ENCODE measurements at regions not wholly inside any gene's neighbourhood (a gene's known extent, or its start where the extent isn't known, plus 50 kb on each side); places are given as distances from the start of the nearest gene placed in this dataset.
"Not testable (repeated sequence)": the region's sequence is repeated elsewhere in the genome, so short reads cannot be mapped to it uniquely, and the experiment has no call there.

DNA sequence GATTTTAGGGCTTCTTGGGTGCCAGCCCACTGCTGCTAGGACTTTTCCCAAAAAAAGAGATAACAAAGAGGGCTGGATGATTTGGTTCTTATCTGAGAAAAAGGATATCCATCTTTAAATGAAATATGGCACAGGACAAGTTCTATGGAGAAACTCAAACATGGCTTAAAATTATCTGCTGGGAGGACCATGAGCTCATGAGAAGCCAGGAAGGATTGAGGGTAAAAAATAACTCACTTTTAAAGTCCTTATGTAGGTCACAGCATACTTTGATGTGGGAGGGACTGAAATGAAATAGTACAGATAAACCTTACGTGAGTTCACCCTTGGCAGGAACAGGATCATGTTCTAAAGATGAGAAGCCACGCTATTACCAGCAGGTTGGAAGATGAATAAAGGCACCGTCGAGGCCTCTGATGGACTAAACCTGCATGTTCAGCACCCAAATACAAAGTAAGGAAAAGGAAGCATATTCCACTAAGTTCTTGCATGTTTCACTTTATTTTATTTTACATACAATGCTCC lies 369.2 kb upstream of the KLF6 start:
- no peak for DNase-seq (ENCODE audit: low read depth)
- no peak overlapping the region for H3K4me3 ChIP-seq (ENCODE audit: low read depth, low read length)
- no peak for TF ChIP-seq POLR2A (IDR thresholded peaks at IDR 0.05; ENCODE audit: extremely low read depth, insufficient read length)
- TF ChIP-seq, protein P1, sequence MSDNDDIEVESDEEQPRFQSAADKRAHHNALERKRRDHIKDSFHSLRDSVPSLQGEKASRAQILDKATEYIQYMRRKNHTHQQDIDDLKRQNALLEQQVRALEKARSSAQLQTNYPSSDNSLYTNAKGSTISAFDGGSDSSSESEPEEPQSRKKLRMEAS (IDR thresholded peaks at IDR 0.05; ENCODE audit: low read depth, low read length), result no peak
- no peak for TF ChIP-seq CTCF (IDR thresholded peaks at IDR 0.05; ENCODE audit: low read depth, low read length)
- no peak for TF ChIP-seq MYC (IDR thresholded peaks at IDR 0.05; ENCODE audit: low read depth, low read length)

GRCh38 chr10:4151466-4151865 lies 366.5 kb upstream of the KLF6 start:
- no peak for DNase-seq (ENCODE audit: low read depth)

DNA sequence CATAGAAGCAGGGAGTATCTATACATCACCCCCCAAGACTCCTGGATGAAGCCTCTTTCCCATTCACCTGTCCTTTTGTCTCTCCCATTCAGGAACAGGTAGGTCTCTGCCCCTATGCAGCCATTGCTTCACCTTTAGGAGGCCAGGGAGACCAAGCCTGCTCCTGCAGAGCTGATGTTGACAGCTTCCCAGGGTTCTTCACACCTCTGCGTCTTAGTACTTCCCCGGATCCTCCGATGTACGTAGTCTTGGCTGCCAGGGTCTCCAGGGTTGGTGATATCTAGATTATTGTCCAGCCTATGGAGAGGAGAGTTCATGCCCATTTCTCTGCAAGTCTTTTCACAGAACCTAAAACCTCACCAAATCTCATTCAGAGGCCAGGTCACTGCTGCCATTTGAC lies 365.7 kb upstream of the KLF6 start:
- TF ChIP-seq POLR2A (IDR thresholded peaks at IDR 0.05; ENCODE audit: extremely low read depth, insufficient read length) (no peak), CTCF (IDR thresholded peaks at IDR 0.05; ENCODE audit: low read depth, low read length) (no peak), MYC (IDR thresholded peaks at IDR 0.05; ENCODE audit: low read depth, low read length) (no peak)
- TF ChIP-seq, protein P1 (IDR thresholded peaks at IDR 0.05; ENCODE audit: low read depth, low read length), result no peak

More at GRCh38 chr10:4151466-4151865, 366.5 kb upstream of the KLF6 start:
- H3K4me3 ChIP-seq (ENCODE audit: low read depth, low read length), result no peak overlapping the region
- TF ChIP-seq CTCF (IDR thresholded peaks at IDR 0.05; ENCODE audit: low read depth, low read length) (no peak), MYC (IDR thresholded peaks at IDR 0.05; ENCODE audit: low read depth, low read length) (no peak), POLR2A (IDR thresholded peaks at IDR 0.05; ENCODE audit: extremely low read depth, insufficient read length) (no peak)
- TF ChIP-seq, protein P1 (IDR thresholded peaks at IDR 0.05; ENCODE audit: low read depth, low read length), result no peak

GRCh38 chr10:4149460-4149859 lies 364.5 kb upstream of the KLF6 start:
- H3K4me3 ChIP-seq (ENCODE audit: low read depth, low read length); DNase-seq (ENCODE audit: low read depth): not testable (repeated sequence)

More for the DNA sequence above, 365.7 kb upstream of the KLF6 start:
- no peak overlapping the region for H3K4me3 ChIP-seq (ENCODE audit: low read depth, low read length)
- no peak for DNase-seq (ENCODE audit: low read depth)

DNA sequence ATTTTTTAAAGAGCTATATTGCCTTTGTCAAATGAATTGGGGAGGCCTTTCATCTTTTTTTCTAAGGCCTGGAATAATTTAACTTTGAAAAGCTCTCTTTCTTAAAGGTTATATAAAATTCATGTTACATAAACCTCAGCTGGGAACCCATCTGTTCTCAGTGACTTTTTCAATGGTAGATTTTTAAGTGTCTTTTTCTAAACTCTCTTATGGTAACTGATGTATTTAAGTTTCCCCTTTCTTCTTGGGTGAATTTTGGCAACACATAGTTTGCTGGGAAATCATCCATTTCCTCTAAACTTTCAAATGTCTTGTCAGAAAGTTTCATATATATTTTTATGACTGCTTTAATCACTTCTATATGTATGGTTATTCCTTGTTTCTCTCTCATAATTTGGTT lies 362.2 kb upstream of the KLF6 start:
- DNase-seq (ENCODE audit: low read depth), result no peak
- no peak overlapping the region for H3K4me3 ChIP-seq (ENCODE audit: low read depth, low read length)
- TF ChIP-seq MYC (IDR thresholded peaks at IDR 0.05; ENCODE audit: low read depth, low read length), result no peak
- TF ChIP-seq CTCF (IDR thresholded peaks at IDR 0.05; ENCODE audit: low read depth, low read length), result no peak
- TF ChIP-seq POLR2A (IDR thresholded peaks at IDR 0.05; ENCODE audit: extremely low read depth, insufficient read length), result no peak
- TF ChIP-seq, protein P1 (IDR thresholded peaks at IDR 0.05; ENCODE audit: low read depth, low read length), result no peak

DNA sequence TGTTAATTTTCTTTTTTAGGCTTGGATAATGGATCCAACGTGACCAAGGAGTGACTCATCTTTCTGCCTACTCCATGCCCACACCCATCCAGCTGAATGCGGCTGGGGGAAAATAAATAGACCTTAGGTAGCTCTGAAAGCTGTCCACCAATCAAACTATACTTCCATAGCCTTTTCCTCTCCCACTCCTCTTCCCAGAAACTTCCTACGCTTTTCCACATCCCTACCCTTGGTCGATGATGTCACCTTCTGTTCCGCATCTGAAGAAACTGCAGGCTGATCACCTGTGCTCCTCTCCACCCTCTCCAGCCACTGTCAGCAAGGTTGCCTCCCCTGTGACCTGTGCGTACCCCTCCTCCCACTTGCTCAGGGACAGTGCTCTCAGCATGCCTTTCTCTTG lies 359.8 kb upstream of the KLF6 start:
- TF ChIP-seq, protein P1 (IDR thresholded peaks at IDR 0.05; ENCODE audit: low read depth, low read length), result no peak
- TF ChIP-seq MYC (IDR thresholded peaks at IDR 0.05; ENCODE audit: low read depth, low read length) (no peak), CTCF (IDR thresholded peaks at IDR 0.05; ENCODE audit: low read depth, low read length) (no peak), POLR2A (IDR thresholded peaks at IDR 0.05; ENCODE audit: extremely low read depth, insufficient read length) (no peak)
- no peak overlapping the region for H3K4me3 ChIP-seq (ENCODE audit: low read depth, low read length)
- DNase-seq (ENCODE audit: low read depth), result no peak

Measured in NB4 (cell line).